Heart right ventricle (tissue), 16 donors: ENCODE measurements at regions not wholly inside any gene's neighbourhood (a gene's known extent, or its start where the extent isn't known, plus 50 kb on each side); places are given as distances from the start of the nearest gene placed in this dataset.

Experiments used
- ATAC-seq, 8 donors: fragments of 200-7000 bp; cut with Tn5 transposase; one replicate each; pipeline ENCODE4 v1.9.1; 2020; ENCODE audit warnings: mild to moderate bottlenecking in 8 of 8, moderate library complexity in 8 of 8, moderate number of reproducible peaks in 1 of 8
- DNase-seq, 2 donors: peaks; one replicate each; pipeline ENCODE4 v3.0.0-alpha.2; 2020
- H3K27ac ChIP-seq, 10 donors: fragments of 200-600 bp; sonication (generic) in 2 of 10; one replicate each; pipeline versions ENCODE4 v1.5.0 to v1.8.0; 2020 to 2022; ENCODE audit warnings: mild to moderate bottlenecking in 3 of 10
- H3K27me3 ChIP-seq, 7 donors: fragments of 200-600 bp; one replicate each; pipeline ENCODE4 v1.8.0; 2021 to 2022; ENCODE audit warnings: mild to moderate bottlenecking in 2 of 7
- H3K36me3 ChIP-seq, 9 donors: fragments of 200-600 bp; sonication (generic) in 1 of 9; one replicate each; pipeline versions ENCODE4 v1.5.0 to v1.8.0; 2020 to 2022; ENCODE audit warnings: mild to moderate bottlenecking in 2 of 9
- H3K4me1 ChIP-seq, 9 donors: fragments of 200-600 bp; sonication (generic) in 1 of 9; one replicate each; pipeline versions ENCODE4 v1.5.0 to v1.8.0; 2020 to 2022; ENCODE audit warnings: mild to moderate bottlenecking in 4 of 9
- H3K4me3 ChIP-seq, 10 donors: fragments of 200-600 bp; sonication (generic) in 2 of 10; one replicate each; pipeline versions ENCODE4 v1.5.0 to v1.8.0; 2020 to 2022; ENCODE audit warnings: mild to moderate bottlenecking in 7 of 10, moderate library complexity in 2 of 10
- H3K9me3 ChIP-seq, 11 donors: fragments of 200-600 bp in 10 of 11; sonication (generic) in 2 of 11; one replicate each; pipeline versions ENCODE4 v1.5.0 to v1.8.0; 2013 to 2022; ENCODE audit warnings: mild to moderate bottlenecking in 2 of 11, control low read depth in 1 of 11, moderate library complexity in 1 of 11
- CTCF ChIP-seq, 9 donors: fragments of 200-600 bp; sonication (generic) in 2 of 9; IDR thresholded peaks; one replicate each; pipeline versions ENCODE4 v1.5.0 to v1.8.0; 2021 to 2022; ENCODE audit warnings: antibody characterized with exemption in 9 of 9, mild to moderate bottlenecking in 5 of 9, moderate library complexity in 1 of 9
- WGBS, 2 donors: extraction: QIAGEN DNeasy Blood & Tissue Kit; methylation state at CpG; one replicate each; pipeline ENCODE4 v1.1.7; 2013; ENCODE audit warnings: inconsistent platforms in 1 of 2; 5-methylcytosine and 5-hydroxymethylcytosine counted together
- intact Hi-C, 10 donors: fragments of 100-400 bp; cut with DNase I; formaldehyde crosslinking; loops; one replicate each; pipeline versions ENCODE4 v1.11.1 to v1.14.2; 2022
- donor health status: Arrhythmogenic right ventricular cardiomyopathy.
- donor health status: ischemic (EF 13 %, LVEDD 7.1; RV severe dilation, severe dysfunction).
- donor health status: healthy with polysubstance abuse.
- donor health status: DM: no; HTN: yes; CAD: no.
- donor health status: DM: no; HTN: no; CAD: no.
- donor health status: ischemic (EF 25% LVEDD 6.9; RV normal size, moderate dysfunction).
- donor health status: ischemic (EF 25% LVEDD 5.7; RV mildly dilated, moderate dysfunction).
- donor health status: healthy.
- donor health status: DM: yes; HTN: yes; CAD: no.
- donor health status: Ischemic cardiomyopathy.
- donor health status: ischemic (EF 35%, LVEDD 5.7; RV mildly dilated, moderate dysfunction).
- donor health status: nonischemic (EF 11% LVEDD 7.7; RV severe dilation, severe dysfunction).
- donor health status: DM: yes; HTN: yes; CAD: no.
- donor health status: PGD.
- donor health status: ischemic (EF 29% LVEDD 5.4; RV normal size, mild dysfunction).
- donor health status: nonischemic (EF 23%, LVEDD 6.1; RV moderate dilation, normal function).

- no peak overlapping the region for H3K27ac ChIP-seq
- H3K9me3 ChIP-seq = no peaks in the 10 kb centered on the region
- intact Hi-C loops = no loop called here
- H3K4me1 ChIP-seq = no peaks in the 10 kb centered on the region
- H3K27me3 ChIP-seq = peaks cover 0 to 35% (median 18%) of the 10 kb centered on the region in 7 donors
- ATAC-seq (no peak), DNase-seq (no peak)
- TF ChIP-seq CTCF (IDR thresholded peaks at IDR 0.05) = no peak
- H3K4me3 ChIP-seq = no peak overlapping the region
- no peaks in the 10 kb centered on the region for H3K36me3 ChIP-seq
- 31 to 41% methylated on average over 23 of the region's 23 CpGs for WGBS, 2 donors
These were observed 255.4 kb downstream of the MIAT start for GRCh38 chr22:26912655-26913345.

GRCh38 chr22:26914519-26915185 lies 257.3 kb downstream of the MIAT start:
- Histone ChIP-seq H3K36me3 (no peaks in the 10 kb centered on the region), H3K9me3 (no peaks in the 10 kb centered on the region), H3K4me3 (no peak overlapping the region), H3K27ac (no peak overlapping the region), H3K4me1 (no peaks in the 10 kb centered on the region), H3K27me3 (peaks cover 0 to 35% (median 18%) of the 10 kb centered on the region in 7 donors)
- 86 to 91% methylated on average over 25 of the region's 25 CpGs for WGBS, 2 donors
- DNase-seq = no peak
- no peak for ATAC-seq
- no peak for TF ChIP-seq CTCF (IDR thresholded peaks at IDR 0.05)
- intact Hi-C loops = no loop called here

- ATAC-seq (no peak), DNase-seq (no peak)
- 88 to 93% methylated on average over 2 of the region's 2 CpGs for WGBS, 2 donors
- Histone ChIP-seq H3K27ac (no peak overlapping the region), H3K4me1 (no peaks in the 10 kb centered on the region), H3K4me3 (no peak overlapping the region), H3K9me3 (no peaks in the 10 kb centered on the region), H3K27me3 (peaks cover 0 to 35% (median 18%) of the 10 kb centered on the region in 7 donors), H3K36me3 (no peaks in the 10 kb centered on the region)
- intact Hi-C loops = no loop called here
- no peak for TF ChIP-seq CTCF (IDR thresholded peaks at IDR 0.05)
These were observed 258.8 kb downstream of the MIAT start for GRCh38 chr22:26916236-26916635.

- intact Hi-C loops = no loop called here
- no peak for ATAC-seq
- no peak for TF ChIP-seq CTCF (IDR thresholded peaks at IDR 0.05)
- no peaks in the 10 kb centered on the region for H3K9me3 ChIP-seq
- 78 to 79% methylated on average over 3 of the region's 3 CpGs for WGBS, 2 donors
- H3K36me3 ChIP-seq = no peaks in the 10 kb centered on the region
- H3K27ac ChIP-seq = no peak overlapping the region
- no peaks in the 10 kb centered on the region for H3K4me1 ChIP-seq
- no peak for DNase-seq
- H3K4me3 ChIP-seq = no peak overlapping the region
- peaks cover 0 to 17% (median 5%) of the 10 kb centered on the region in 7 donors for H3K27me3 ChIP-seq
These were observed 260.8 kb downstream of the MIAT start for GRCh38 chr22:26918226-26918625.
